GM18861 (cell line): ENCODE measurements at regions not wholly inside any gene's neighbourhood (a gene's known extent, or its start where the extent isn't known, plus 50 kb on each side); places are given as distances from the start of the nearest gene placed in this dataset.
A peak's percentile ranks its signal among the peaks of the same experiment; 100 is the strongest.
"Not testable (repeated sequence)": the region's sequence is repeated elsewhere in the genome, so short reads cannot be mapped to it uniquely, and the experiment has no call there.

ENCODE experiments used
- ATAC-seq: cut with Tn5 transposase; IDR thresholded peaks from one replicate; pipeline ENCODE4 v1.9.1; 2021; ENCODE audit not compliant: unreplicated experiment

DNA sequence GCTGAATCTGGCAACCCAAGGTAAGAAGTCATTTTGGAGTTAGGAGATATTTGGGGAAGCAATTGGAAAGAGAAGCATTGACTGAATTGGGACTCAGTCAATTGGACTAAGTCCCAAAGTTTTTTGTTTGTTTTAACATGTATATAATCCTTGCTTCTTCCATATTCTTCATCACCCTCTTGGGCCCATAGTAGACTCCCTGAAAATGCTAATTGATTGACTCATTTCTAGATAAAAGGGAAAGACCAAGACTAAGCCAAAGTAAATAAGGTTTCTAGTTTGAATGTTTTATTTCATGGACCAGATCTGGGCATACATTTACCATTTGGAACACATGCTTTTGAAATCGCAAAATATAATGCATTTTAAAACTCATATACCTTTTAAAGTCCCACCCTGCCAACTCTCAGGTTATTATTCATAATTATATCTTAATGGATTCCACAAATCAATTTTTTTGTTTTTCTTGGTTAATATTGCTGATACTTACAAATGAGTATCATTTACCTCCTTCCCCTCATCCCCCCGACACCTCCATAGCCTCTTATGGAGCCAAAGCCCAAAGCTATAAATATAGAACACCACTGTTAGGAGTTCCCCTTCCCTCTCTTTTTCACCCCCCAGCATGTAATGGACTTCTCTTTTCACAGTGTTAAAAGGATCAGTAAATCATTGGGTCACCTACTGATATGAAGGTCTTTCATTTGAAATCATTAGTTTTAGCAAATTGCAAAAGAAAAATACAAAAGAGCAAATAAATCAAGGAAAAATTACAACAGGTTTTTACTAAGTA, 674.0 kb upstream of the SOX9 start:
- ATAC-seq, result no peak

- no peak for ATAC-seq
These were observed 673.2 kb upstream of the SOX9 start for GRCh38 chr17:71447644-71448043.

DNA sequence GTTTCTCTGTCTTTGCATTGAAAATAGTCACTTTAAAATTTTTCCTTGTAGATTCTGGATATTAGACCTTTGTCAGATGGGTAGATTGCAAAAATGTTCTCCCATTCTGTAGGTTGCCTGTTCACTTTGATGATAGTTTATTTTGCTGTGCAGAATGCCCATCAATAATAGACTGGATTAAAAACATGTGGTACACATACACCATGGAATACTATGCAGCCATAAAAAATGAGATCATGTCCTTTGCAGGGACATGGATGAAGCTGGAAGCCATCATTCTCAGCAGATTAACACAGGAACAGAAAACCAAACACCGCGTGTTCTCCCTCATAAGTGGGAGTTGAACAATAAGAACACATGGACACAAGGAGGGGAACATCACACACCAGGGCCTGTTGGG, 670.2 kb upstream of the SOX9 start:
- ATAC-seq, result not testable (repeated sequence)

- no peak for ATAC-seq
These were observed 666.9 kb upstream of the SOX9 start for GRCh38 chr17:71453876-71454422.

DNA sequence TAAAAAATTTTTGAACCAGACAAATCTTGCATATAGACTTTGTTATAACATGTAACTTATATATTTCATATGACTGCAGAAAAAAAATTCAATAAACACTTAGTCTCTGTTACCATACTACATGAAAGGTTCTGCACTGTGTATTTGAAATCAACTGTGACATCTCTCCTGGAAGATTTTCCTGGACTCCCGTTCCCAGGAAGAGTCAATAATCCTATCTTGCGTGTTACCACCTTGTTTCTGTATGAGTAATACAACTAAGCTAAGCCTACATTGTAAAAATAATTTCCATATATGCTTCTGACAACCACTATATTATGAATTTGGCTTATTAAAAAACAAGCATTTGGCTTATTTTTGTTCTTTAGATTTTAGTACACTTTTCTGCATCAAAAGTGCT, 665.6 kb upstream of the SOX9 start:
- ATAC-seq, result no peak

GRCh38 chr17:71458322-71458721, 662.5 kb upstream of the SOX9 start:
- no peak for ATAC-seq

DNA sequence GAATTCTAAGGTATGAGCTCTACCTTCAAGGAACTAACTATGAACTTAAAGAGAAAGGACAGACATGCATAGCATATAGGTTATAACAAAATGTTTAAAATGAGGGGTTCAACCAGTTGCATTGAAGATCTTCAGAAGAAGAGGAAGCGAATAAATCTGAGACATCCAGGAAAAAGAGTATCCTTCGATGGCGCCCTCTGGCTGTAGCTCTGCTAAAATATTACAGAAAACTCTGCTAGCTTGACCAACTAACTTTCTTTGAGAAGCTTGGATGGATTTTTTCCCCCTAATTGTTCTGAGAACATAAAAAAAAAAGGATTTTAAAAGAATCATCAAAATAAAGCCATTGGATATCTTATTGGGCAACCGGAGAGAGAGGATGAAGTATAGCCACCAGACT, 659.9 kb upstream of the SOX9 start:
- no peak for ATAC-seq

DNA sequence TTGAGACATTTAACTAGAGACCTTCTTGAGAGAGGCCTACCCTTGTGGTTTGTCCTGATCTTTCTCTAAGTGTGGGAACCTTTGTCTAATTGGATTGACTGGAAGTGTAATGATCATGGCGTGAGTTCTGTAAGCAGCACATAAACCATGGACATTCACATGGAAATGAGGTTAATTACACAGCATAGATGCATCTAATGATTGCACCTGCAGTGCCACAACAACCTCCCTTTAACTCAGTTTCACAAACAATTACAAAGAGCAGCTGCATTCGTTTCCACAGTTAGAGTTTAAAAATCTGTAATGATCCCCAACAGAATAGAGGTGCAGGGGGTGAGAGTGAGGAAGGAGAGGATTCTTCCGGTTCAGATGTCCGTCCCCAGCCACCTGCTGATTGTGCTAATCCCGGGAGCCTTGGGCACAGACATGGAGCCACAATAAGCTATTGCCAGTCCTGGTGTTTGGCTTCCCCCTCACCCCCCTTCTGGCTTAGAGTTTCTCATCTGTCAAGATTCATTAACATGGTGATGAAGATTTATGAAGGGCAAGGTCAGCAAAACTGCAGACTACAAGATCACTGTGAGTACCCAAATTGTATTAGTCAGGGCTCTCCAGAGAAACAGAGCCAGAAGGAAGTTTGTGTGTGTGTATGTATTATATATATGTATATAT, 659.2 kb upstream of the SOX9 start:
- no peak for ATAC-seq

GRCh38 chr17:71464241-71464640, 656.6 kb upstream of the SOX9 start:
- ATAC-seq, result no peak

DNA sequence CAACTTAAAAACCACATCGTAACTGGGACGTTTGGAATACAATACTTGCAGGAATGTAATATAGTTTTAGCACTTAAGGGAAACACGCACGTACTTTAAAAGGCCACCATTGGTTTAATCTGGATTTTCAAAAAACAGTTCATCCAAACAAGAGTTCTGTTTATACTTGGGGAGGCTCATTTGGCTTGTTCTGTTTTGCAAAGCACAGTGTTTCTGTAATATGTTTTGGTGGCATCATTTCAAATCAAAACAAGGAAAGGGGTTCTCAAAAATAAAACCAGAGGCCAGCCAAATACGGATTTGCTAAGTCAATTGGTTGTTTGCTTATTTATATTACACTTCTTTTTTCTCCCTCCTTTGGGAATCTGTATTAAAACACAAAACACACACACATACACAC, 656.1 kb upstream of the SOX9 start:
- no peak for ATAC-seq

GRCh38 chr17:71467719-71468118, 653.1 kb upstream of the SOX9 start:
- no peak for ATAC-seq

GRCh38 chr17:71470062-71470461, 650.8 kb upstream of the SOX9 start:
- no peak for ATAC-seq

DNA sequence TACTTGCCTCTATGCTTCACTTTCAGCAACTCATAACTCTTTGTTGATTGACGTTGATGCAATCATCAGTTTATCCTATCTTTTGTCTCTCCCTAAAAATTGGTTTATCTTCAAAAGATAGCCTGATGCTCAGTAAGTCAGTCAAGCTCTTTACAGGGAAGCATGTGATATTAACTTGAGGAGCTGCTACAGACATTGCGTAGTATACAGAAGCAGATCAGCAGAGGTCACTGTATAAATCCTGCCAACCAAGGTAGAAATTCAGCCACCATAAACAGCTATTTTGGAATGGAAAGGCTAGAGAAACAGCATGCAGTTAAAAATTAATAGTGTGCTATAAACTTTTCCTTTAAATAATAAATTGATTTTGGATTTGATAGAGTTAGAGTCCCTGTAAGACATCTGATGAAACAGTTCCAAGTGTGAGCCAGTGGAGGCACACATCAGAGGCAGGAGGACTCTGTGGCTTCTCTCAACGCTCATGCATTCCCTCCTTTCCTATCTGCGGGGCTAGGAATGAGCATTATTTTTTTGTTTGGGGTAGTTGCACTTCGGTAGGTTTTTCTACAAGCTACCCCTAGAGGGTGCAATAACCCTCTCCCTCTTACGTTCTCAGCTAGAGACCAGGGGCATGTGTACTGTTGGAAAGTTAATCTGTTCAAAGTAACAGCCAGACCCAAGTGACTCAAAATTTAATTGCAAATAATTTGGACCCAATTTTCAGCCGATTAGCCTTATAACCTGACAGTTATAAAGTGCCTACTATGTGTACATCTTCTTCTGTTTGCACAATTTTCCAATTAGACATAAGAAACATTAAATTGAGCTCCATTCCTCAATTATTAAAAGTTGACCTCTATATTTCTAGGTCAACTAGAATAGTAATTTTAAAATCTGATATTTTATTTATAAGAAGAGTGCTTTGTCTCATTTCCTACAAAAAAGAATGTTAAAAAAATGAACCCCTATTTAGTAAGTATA, 647.7 kb upstream of the SOX9 start:
- peak; percentile 56 for ATAC-seq

- ATAC-seq, result no peak
These were observed 643.5 kb upstream of the SOX9 start for GRCh38 chr17:71477356-71477755.

- ATAC-seq, result no peak
These were observed 640.7 kb upstream of the SOX9 start for GRCh38 chr17:71480099-71480498.

DNA sequence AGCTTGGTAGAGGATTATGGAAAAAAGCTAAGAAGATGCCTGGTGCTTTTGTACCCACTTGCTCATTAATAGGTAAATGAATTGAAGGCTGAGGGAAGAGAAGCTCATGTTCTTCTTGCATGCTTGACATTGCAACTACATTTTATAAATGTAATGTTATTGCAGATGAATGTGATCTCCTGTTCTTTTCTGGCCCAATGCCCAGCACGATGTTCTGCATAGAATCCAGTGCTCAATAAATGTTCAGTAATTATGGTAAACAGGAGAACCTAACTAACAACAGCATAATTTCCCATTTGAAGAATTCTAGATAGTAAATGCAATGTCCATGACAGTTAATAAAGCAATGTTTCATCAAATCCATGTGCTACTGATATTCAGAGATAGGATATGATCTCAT, 638.2 kb upstream of the SOX9 start:
- no peak for ATAC-seq

DNA sequence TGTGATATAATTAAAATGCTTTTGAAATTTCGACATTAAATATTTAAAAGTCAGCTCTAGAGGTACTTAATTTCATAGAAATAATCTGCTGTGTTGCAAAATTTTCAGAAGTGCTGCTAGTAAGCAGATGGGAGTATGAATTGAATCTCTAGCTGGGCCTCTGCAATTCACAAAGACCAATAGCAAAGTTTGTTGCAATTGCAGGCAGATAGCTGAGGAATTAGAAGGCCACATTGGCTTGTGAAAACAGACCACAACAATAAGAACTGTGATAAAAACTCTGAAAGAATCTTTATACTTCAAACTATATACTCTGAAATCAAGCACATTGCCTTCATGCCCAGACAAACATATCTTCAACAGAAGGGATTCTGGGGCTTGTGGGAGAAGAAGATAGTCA, 636.3 kb upstream of the SOX9 start:
- no peak for ATAC-seq

- ATAC-seq, result no peak
These were observed 635.4 kb upstream of the SOX9 start for GRCh38 chr17:71485426-71485825.

GRCh38 chr17:71486261-71486660, 634.6 kb upstream of the SOX9 start:
- no peak for ATAC-seq

DNA sequence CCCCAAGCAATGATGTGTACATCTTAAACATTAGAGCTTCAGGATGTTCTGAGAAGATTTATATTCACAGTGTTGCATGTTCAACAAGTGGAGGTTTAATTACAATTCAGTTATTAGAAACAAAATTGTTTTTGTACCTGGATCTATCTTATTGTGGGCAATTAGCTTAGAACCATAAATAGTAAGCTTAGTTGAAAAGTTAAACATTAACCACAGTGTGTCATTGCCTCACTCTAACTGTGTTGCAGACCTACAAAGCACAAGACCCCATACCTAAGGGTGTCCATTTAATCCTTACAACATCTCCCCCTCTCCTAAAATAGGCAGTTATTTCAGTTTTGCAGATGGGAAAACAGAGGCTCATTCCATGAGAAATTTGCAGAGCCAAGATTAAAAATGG, 632.0 kb upstream of the SOX9 start:
- ATAC-seq, result no peak
